DND-41 (cell line): ENCODE measurements at regions not wholly inside any gene's neighbourhood (a gene's known extent, or its start where the extent isn't known, plus 50 kb on each side); places are given as distances from the start of the nearest gene placed in this dataset.

Source experiments
- EZH2 ChIP-seq: IDR thresholded peaks from 3 replicates; pipeline ENCODE4 v1.6.1; 2012; ENCODE audit warnings: borderline replicate concordance, low read depth, mild to moderate bottlenecking, moderate library complexity, low read length, inconsistent platforms; ENCODE audit not compliant: severe bottlenecking
- TF ChIP-seq, protein P1 (sequence below): IDR thresholded peaks from 2 replicates; pipeline ENCODE4 v1.5.1; 2012; ENCODE audit warnings: borderline replicate concordance, low read length, moderate library complexity, mild to moderate bottlenecking; ENCODE audit not compliant: poor library complexity, severe bottlenecking; ENCODE audit errors: extremely low read depth

DNA sequence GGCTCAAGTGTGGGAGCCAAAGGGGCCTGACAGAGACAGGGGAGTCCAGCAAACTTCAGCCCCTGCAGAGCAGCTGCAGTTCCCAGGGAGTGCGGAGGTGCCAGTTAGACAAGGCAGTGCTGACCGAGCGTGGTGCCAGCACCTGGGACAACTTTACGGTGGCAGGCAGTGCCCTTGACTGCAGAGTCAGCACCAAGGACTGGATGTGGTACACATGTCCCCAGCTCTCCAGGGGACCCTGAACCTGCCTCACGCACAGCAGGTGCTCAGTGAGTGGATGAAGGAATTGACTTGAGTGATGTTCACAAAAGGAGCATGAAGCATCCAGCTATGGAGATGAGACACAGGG, 296.5 kb downstream of the SIPA1L2 start:
- TF ChIP-seq, protein P1, sequence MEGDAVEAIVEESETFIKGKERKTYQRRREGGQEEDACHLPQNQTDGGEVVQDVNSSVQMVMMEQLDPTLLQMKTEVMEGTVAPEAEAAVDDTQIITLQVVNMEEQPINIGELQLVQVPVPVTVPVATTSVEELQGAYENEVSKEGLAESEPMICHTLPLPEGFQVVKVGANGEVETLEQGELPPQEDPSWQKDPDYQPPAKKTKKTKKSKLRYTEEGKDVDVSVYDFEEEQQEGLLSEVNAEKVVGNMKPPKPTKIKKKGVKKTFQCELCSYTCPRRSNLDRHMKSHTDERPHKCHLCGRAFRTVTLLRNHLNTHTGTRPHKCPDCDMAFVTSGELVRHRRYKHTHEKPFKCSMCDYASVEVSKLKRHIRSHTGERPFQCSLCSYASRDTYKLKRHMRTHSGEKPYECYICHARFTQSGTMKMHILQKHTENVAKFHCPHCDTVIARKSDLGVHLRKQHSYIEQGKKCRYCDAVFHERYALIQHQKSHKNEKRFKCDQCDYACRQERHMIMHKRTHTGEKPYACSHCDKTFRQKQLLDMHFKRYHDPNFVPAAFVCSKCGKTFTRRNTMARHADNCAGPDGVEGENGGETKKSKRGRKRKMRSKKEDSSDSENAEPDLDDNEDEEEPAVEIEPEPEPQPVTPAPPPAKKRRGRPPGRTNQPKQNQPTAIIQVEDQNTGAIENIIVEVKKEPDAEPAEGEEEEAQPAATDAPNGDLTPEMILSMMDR = no peak
- no peak for TF ChIP-seq EZH2
